GM23338 (cell line): ENCODE measurements at regions not wholly inside any gene's neighbourhood (a gene's known extent, or its start where the extent isn't known, plus 50 kb on each side); places are given as distances from the start of the nearest gene placed in this dataset.

Experiments used
- CREB1 ChIP-seq: fragments of 250-450 bp; sonication (Bioruptor Pico); IDR thresholded peaks from 2 replicates; pipeline ENCODE4 v1.5.0; 2020; ENCODE audit warnings: low read depth, mild to moderate bottlenecking, moderate library complexity
- CTCF ChIP-seq, 2 experiments: fragments of 200-600 bp in 1 of 2; sonication (generic) in 1 of 2; conservative IDR thresholded peaks; 2 replicates each; pipeline versions ENCODE4 v1.5.1 to v1.6.1; 2016 to 2017; ENCODE audit warnings: antibody characterized with exemption in 2 of 2, low read depth in 2 of 2, mild to moderate bottlenecking in 2 of 2, moderate library complexity in 1 of 2
- ETS1 ChIP-seq: IDR thresholded peaks from 2 replicates; pipeline ENCODE4 v1.6.1; 2016; ENCODE audit warnings: antibody characterized with exemption
- EZH2 ChIP-seq: fragments of 200-600 bp; sonication (generic); IDR thresholded peaks from one replicate; pipeline ENCODE4 v1.8.0; 2017; ENCODE audit warnings: antibody characterized with exemption, mild to moderate bottlenecking, low read depth; ENCODE audit not compliant: unreplicated experiment
- EZH2phosphoT487 ChIP-seq: fragments of 200-600 bp; sonication (generic); IDR thresholded peaks from one replicate; pipeline ENCODE4 v1.8.1; 2018; ENCODE audit warnings: antibody characterized with exemption; ENCODE audit not compliant: unreplicated experiment
- POLR2AphosphoS5 ChIP-seq: IDR thresholded peaks from 2 replicates; pipeline ENCODE4 v1.6.1; 2016; ENCODE audit warnings: antibody characterized with exemption, low read depth
- REST ChIP-seq: IDR thresholded peaks from one replicate; pipeline ENCODE4 v1.6.1; 2018; ENCODE audit warnings: antibody characterized with exemption; ENCODE audit not compliant: unreplicated experiment
- ZNF114 ChIP-seq: fragments of 250-450 bp; sonication (Bioruptor Pico); IDR thresholded peaks from 2 replicates; pipeline ENCODE4 v1.5.0; 2020; ENCODE audit warnings: mild to moderate bottlenecking, moderate library complexity
- ZNF462 ChIP-seq: fragments of 250-450 bp; sonication (Bioruptor Pico); IDR thresholded peaks from 2 replicates; pipeline ENCODE4 v1.5.0; 2020; ENCODE audit warnings: mild to moderate bottlenecking, moderate library complexity

GRCh38 chr2:122081751-122082150 is 326.3 kb downstream of the TSN start:
- TF ChIP-seq EZH2 = no peak
- no peak for TF ChIP-seq EZH2phosphoT487
- TF ChIP-seq ETS1 = no peak
- TF ChIP-seq CTCF (conservative IDR thresholded peaks at IDR 0.05; ENCODE audit: low read depth in 2 of 2) = no peak
- no peak for TF ChIP-seq POLR2AphosphoS5
- TF ChIP-seq ZNF114 (CRISPR knock-in tag) = no peak
- TF ChIP-seq REST = no peak
- TF ChIP-seq CREB1 = no peak
- TF ChIP-seq ZNF462 (CRISPR knock-in tag) = no peak
